ENCODE measurements at regions not wholly inside any gene's neighbourhood (a gene's known extent, or its start where the extent isn't known, plus 50 kb on each side); places are given as distances from the start of the nearest gene placed in this dataset.
A peak's percentile ranks its signal among the peaks of the same experiment; 100 is the strongest.

DNA sequence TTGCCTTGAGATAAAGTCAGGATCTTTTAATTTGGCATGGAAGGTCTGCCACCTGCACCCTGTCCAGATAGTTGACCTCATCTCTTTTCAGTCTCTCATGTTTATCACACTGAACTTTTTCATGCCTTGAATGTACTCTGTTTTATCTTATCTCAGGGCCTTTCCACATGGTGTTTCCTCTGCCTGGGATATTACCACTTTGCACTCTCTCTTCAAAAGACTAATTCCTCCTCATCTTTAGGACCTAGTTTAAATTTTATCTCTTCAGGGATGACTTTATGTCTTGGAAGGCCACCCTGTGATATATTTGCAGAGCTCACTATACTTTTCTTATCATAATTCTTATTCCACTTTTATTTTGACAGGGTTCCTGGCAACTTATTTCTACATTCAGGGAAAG, 150.0 kb downstream of the DNAJB9 start:
- TF ChIP-seq, protein P1, sequence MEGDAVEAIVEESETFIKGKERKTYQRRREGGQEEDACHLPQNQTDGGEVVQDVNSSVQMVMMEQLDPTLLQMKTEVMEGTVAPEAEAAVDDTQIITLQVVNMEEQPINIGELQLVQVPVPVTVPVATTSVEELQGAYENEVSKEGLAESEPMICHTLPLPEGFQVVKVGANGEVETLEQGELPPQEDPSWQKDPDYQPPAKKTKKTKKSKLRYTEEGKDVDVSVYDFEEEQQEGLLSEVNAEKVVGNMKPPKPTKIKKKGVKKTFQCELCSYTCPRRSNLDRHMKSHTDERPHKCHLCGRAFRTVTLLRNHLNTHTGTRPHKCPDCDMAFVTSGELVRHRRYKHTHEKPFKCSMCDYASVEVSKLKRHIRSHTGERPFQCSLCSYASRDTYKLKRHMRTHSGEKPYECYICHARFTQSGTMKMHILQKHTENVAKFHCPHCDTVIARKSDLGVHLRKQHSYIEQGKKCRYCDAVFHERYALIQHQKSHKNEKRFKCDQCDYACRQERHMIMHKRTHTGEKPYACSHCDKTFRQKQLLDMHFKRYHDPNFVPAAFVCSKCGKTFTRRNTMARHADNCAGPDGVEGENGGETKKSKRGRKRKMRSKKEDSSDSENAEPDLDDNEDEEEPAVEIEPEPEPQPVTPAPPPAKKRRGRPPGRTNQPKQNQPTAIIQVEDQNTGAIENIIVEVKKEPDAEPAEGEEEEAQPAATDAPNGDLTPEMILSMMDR (IDR thresholded peaks at IDR 0.05; ENCODE audit: control extremely low read depth, extremely low read depth), result no peak
- Histone ChIP-seq H3K9me3 (ENCODE audit: control insufficient read depth in 4 of 4, insufficient read depth in 3 of 4, low read length in 3 of 4) (no peaks in the 10 kb centered on the region), H3K36me3 (ENCODE audit: control insufficient read depth in 4 of 4, insufficient read depth in 4 of 4, low read length in 4 of 4) (no peaks in the 10 kb centered on the region), H3K27ac (ENCODE audit: low read depth in 1 of 2, low read length in 1 of 2) (no peak overlapping the region), H3K4me1 (ENCODE audit: control insufficient read depth in 5 of 5, insufficient read depth in 5 of 5, low read length in 5 of 5) (peaks cover 0 to 19% (median 12%) of the 10 kb centered on the region in 5 donors), H3K27me3 (ENCODE audit: control insufficient read depth in 3 of 3, insufficient read depth in 3 of 3, low read length in 2 of 3) (no peaks in the 10 kb centered on the region), H3K9ac (ENCODE audit: insufficient read depth in 1 of 2, low read length in 2 of 2) (no peak overlapping the region), H3K4me3 (no peak overlapping the region)
- DNase-seq (no peak), ATAC-seq (ENCODE audit: insufficient read depth, low FRiP score) (no peak)

DNA sequence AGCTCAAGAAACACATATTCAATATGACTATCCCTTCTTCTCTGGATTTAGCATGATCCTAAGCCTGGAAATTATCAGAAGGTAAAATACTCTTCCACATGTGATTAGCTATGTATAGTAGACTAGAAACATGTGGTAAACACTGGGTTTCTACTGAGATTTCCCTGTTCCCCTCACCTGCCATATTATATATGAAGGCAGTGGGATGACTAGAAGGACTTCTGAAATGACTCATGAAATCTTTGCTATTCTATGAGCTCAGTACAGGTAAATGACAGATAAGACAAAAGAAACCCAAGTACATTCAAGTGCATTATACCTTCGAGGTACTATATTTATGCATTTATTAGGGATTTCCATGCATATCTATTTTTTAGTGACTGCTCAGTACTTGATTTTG, 152.9 kb downstream of the DNAJB9 start:
- no peak overlapping the region for H3K27ac ChIP-seq (ENCODE audit: low read depth in 1 of 2, low read length in 1 of 2)
- no peaks in the 10 kb centered on the region for H3K36me3 ChIP-seq (ENCODE audit: control insufficient read depth in 4 of 4, insufficient read depth in 4 of 4, low read length in 4 of 4)
- no peak for DNase-seq
- H3K9me3 ChIP-seq (ENCODE audit: control insufficient read depth in 4 of 4, insufficient read depth in 3 of 4, low read length in 3 of 4), result no peaks in the 10 kb centered on the region
- H3K4me3 ChIP-seq, result no peak overlapping the region
- no peaks in the 10 kb centered on the region for H3K27me3 ChIP-seq (ENCODE audit: control insufficient read depth in 3 of 3, insufficient read depth in 3 of 3, low read length in 2 of 3)
- no peak for ATAC-seq (ENCODE audit: insufficient read depth, low FRiP score)
- H3K9ac ChIP-seq (ENCODE audit: insufficient read depth in 1 of 2, low read length in 2 of 2), result no peak overlapping the region
- WGBS, 2 donors, result 67 to 89% methylated on average over 1 of the region's 1 CpG
- peaks cover 0 to 26% (median 9%) of the 10 kb centered on the region in 5 donors for H3K4me1 ChIP-seq (ENCODE audit: control insufficient read depth in 5 of 5, insufficient read depth in 5 of 5, low read length in 5 of 5)
- TF ChIP-seq, protein P1 (IDR thresholded peaks at IDR 0.05; ENCODE audit: control extremely low read depth, extremely low read depth), result no peak

DNA sequence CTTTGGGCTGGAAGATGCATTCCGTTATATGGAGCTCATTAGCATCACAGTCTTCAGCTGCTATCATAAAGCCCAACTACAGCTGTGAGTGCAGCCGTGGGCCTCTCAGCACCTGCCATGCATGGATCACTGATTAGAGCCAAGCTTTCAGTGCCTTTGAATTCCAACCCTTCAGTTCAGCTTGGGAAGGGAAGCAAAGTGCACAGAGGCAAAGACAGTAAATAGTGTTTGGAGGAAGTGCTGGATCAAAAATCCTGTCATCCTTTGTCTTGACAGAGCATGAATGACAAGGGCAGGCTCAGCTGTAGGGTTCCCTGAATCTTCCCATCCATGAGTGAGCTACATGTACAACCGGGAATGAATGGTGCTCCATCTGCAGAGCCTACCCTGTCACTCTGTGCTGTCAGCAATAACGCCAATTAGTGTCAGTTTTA, 153.7 kb downstream of the DNAJB9 start:
- TF ChIP-seq, protein P1 (IDR thresholded peaks at IDR 0.05; ENCODE audit: control extremely low read depth, extremely low read depth), result no peak
- peaks cover 0 to 21% (median 9%) of the 10 kb centered on the region in 5 donors for H3K4me1 ChIP-seq (ENCODE audit: control insufficient read depth in 5 of 5, insufficient read depth in 5 of 5, low read length in 5 of 5)
- H3K27ac ChIP-seq (ENCODE audit: low read depth in 1 of 2, low read length in 1 of 2), result no peak overlapping the region
- no peak overlapping the region for H3K9ac ChIP-seq (ENCODE audit: insufficient read depth in 1 of 2, low read length in 2 of 2)
- WGBS, 2 donors, result 63 to 75% methylated on average over 4 of the region's 4 CpGs
- H3K36me3 ChIP-seq (ENCODE audit: control insufficient read depth in 4 of 4, insufficient read depth in 4 of 4, low read length in 4 of 4), result no peaks in the 10 kb centered on the region
- no peaks in the 10 kb centered on the region for H3K27me3 ChIP-seq (ENCODE audit: control insufficient read depth in 3 of 3, insufficient read depth in 3 of 3, low read length in 2 of 3)
- H3K4me3 ChIP-seq, result no peak overlapping the region
- ATAC-seq (ENCODE audit: insufficient read depth, low FRiP score), result no peak
- no peaks in the 10 kb centered on the region for H3K9me3 ChIP-seq (ENCODE audit: control insufficient read depth in 4 of 4, insufficient read depth in 3 of 4, low read length in 3 of 4)
- peak in 1 of 3 donors; percentile 13 for DNase-seq
